ENCODE measurements at regions not wholly inside any gene's neighbourhood (a gene's known extent, or its start where the extent isn't known, plus 50 kb on each side); places are given as distances from the start of the nearest gene placed in this dataset.

DNA sequence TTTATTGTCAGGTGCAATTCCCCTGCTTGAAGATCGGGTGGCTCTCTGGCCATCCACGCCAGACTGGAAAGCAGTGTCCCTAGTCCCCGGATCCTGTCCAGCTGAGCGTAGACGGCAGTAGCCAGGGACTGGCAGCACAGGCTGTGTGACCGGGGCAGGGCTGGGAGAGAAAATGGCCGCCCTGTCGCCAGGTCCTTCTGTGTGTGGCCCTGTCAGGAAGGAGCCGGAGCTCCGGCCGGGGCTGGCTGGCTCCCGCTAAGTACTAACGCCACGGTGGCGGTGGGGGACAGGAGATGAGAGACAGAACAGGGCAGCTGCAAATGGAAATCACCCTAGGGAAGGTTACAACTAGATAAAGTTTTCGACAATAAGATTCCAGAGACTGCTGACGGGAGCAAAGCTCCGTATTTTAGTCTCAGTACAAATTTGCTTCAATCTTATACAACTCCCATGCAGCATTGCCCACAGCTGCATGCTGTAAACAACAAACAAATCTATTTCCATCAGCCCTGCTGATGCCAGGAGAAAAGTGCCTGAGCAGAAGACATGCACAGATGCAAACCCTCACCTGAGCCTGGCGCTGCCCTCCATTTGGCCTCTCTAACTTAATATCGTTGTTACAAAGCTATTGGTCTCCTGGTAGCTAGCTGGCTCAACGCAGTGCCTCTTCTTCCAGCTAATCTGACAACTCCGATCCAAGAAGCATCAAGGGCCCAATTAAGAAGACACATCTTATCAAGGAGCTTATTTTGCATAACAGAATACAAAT is 253.0 kb downstream of the TSHZ3 start:
- TF ChIP-seq, protein P1, sequence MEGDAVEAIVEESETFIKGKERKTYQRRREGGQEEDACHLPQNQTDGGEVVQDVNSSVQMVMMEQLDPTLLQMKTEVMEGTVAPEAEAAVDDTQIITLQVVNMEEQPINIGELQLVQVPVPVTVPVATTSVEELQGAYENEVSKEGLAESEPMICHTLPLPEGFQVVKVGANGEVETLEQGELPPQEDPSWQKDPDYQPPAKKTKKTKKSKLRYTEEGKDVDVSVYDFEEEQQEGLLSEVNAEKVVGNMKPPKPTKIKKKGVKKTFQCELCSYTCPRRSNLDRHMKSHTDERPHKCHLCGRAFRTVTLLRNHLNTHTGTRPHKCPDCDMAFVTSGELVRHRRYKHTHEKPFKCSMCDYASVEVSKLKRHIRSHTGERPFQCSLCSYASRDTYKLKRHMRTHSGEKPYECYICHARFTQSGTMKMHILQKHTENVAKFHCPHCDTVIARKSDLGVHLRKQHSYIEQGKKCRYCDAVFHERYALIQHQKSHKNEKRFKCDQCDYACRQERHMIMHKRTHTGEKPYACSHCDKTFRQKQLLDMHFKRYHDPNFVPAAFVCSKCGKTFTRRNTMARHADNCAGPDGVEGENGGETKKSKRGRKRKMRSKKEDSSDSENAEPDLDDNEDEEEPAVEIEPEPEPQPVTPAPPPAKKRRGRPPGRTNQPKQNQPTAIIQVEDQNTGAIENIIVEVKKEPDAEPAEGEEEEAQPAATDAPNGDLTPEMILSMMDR (IDR thresholded peaks at IDR 0.05): no peak
- TF ChIP-seq POLR2A (IDR thresholded peaks at IDR 0.05): no peak

Measured in body of pancreas (tissue), 4 donors.